ENCODE measurements at regions not wholly inside any gene's neighbourhood (a gene's known extent, or its start where the extent isn't known, plus 50 kb on each side); places are given as distances from the start of the nearest gene placed in this dataset.

- TF ChIP-seq NFRKB (IDR thresholded peaks at IDR 0.05) = no peak
- TF ChIP-seq FOXM1 (IDR thresholded peaks at IDR 0.05; ENCODE audit: borderline replicate concordance) = no peak
- no peak for TF ChIP-seq BHLHE40 (IDR thresholded peaks at IDR 0.05; ENCODE audit: borderline replicate concordance)
- no peak for TF ChIP-seq TARDBP (IDR thresholded peaks at IDR 0.05)
- no peak for TF ChIP-seq FOXA1 (IDR thresholded peaks at IDR 0.05)
- TF ChIP-seq SUZ12 (IDR thresholded peaks at IDR 0.05) = no peak
- TF ChIP-seq L3MBTL2 (conservative IDR thresholded peaks at IDR 0.05) = no peak
- TF ChIP-seq SP1 (IDR thresholded peaks at IDR 0.05) = no peak
Measured at GRCh38 chr14:84963518-84963917, 566.4 kb upstream of the FLRT2 start.
